IMR-90 (cell line): ENCODE measurements at regions not wholly inside any gene's neighbourhood (a gene's known extent, or its start where the extent isn't known, plus 50 kb on each side); places are given as distances from the start of the nearest gene placed in this dataset.

Source experiments
- ATAC-seq: fragments of 200-7000 bp; cut with Tn5 transposase; 2 replicates; pipeline ENCODE4 v1.9.1; 2020; ENCODE audit warnings: low read depth, mild to moderate bottlenecking, moderate library complexity
- BruUV-seq: library from RNA; stranded (reverse); fragments of 400-500 nt; replicated peaks from 2 replicates; lab custom pipeline; 2021; lab: Mats Ljungman, UMichigan
- CTCF ChIA-PET: fragments of 300-600 bp; formaldehyde crosslinking; extraction: SDS; loops from one replicate; lab custom pipeline; 2021; ENCODE audit warnings: antibody characterized with exemption; lab: Yijun Ruan, JAX
- POLR2A ChIA-PET: fragments of 300-600 bp; sonication (Branson Sonifier 250); formaldehyde crosslinking; loops from one replicate; lab custom pipeline; 2022; ENCODE audit warnings: antibody characterized with exemption; ENCODE audit not compliant: unreplicated experiment; lab: Charles Lee
- DNase-seq: peaks from one replicate; pipeline ENCODE4 v3.0.0; 2013
- H2AFZ ChIP-seq: replicated peaks from 2 replicates; pipeline ENCODE3; 2013; ENCODE audit warnings: low read length, mild to moderate bottlenecking; ENCODE audit not compliant: poor library complexity
- H2AK5ac ChIP-seq: 2 replicates; pipeline ENCODE4 v1.6.1; 2013; ENCODE audit warnings: low read depth, low read length, inconsistent platforms
- H2AK9ac ChIP-seq: replicated peaks from 2 replicates; pipeline ENCODE3; 2013; ENCODE audit warnings: mild to moderate bottlenecking, low read depth, low read length, moderate library complexity; ENCODE audit not compliant: poor library complexity
- H2BK120ac ChIP-seq: 2 replicates; pipeline ENCODE4 v1.6.1; 2013; ENCODE audit warnings: low read depth, low read length, inconsistent platforms
- H2BK15ac ChIP-seq: 3 replicates; pipeline ENCODE4 v1.6.1; 2013; ENCODE audit warnings: low read depth, low read length, inconsistent platforms
- H2BK20ac ChIP-seq: 2 replicates; pipeline ENCODE4 v1.6.1; 2013; ENCODE audit warnings: low read depth, mild to moderate bottlenecking, inconsistent platforms, low read length, moderate library complexity
- H2BK5ac ChIP-seq: 2 replicates; pipeline ENCODE4 v1.6.1; 2013; ENCODE audit warnings: mild to moderate bottlenecking, low read depth, low read length, inconsistent platforms; ENCODE audit not compliant: poor library complexity, severe bottlenecking
- H3K14ac ChIP-seq: replicated peaks from 2 replicates; pipeline ENCODE4 v1.6.1; 2013; ENCODE audit warnings: low read depth, low read length, inconsistent platforms
- H3K18ac ChIP-seq: 2 replicates; pipeline ENCODE4 v1.6.1; 2013; ENCODE audit warnings: low read depth, low read length, control low read depth
- H3K23ac ChIP-seq: 2 replicates; pipeline ENCODE4 v1.6.1; 2013; ENCODE audit warnings: low read depth, low read length, inconsistent platforms
- H3K27ac ChIP-seq: 2 replicates; pipeline ENCODE4 v1.5.1; 2013; ENCODE audit warnings: mild to moderate bottlenecking, control low read depth, low read length; ENCODE audit not compliant: insufficient read depth
- H3K27me3 ChIP-seq: 2 replicates; pipeline ENCODE4 v1.6.1; 2013; ENCODE audit warnings: low read length; ENCODE audit not compliant: control insufficient read depth, insufficient read depth
- H3K36me3 ChIP-seq: 2 replicates; pipeline ENCODE4 v1.6.1; 2013; ENCODE audit warnings: low read length, mixed read lengths; ENCODE audit not compliant: control insufficient read depth, insufficient read depth
- H3K4ac ChIP-seq: 2 replicates; pipeline ENCODE4 v1.6.1; 2013; ENCODE audit warnings: low read depth, low read length, inconsistent platforms
- H3K4me1 ChIP-seq: 2 replicates; pipeline ENCODE4 v1.6.1; 2013; ENCODE audit warnings: low read length, mixed read lengths; ENCODE audit not compliant: control insufficient read depth, insufficient read depth
- H3K4me2 ChIP-seq: 2 replicates; pipeline ENCODE4 v1.6.1; 2013; ENCODE audit warnings: low read depth, mild to moderate bottlenecking, control low read depth, low read length, moderate library complexity
- H3K4me3 ChIP-seq: 2 replicates; pipeline ENCODE4 v1.5.1; 2013; ENCODE audit warnings: low read depth, mild to moderate bottlenecking, control low read depth, low read length, moderate library complexity; ENCODE audit not compliant: insufficient read depth
- H3K56ac ChIP-seq: 2 replicates; pipeline ENCODE4 v1.6.1; 2013; ENCODE audit warnings: low read length, inconsistent platforms; ENCODE audit not compliant: insufficient read depth; ENCODE audit errors: extremely low read depth
- H3K79me1 ChIP-seq, 2 experiments: 2 replicates each; pipeline ENCODE4 v1.6.1; 2013; ENCODE audit warnings: low read length in 2 of 2, inconsistent platforms in 1 of 2, low read depth in 1 of 2
- H3K9ac ChIP-seq: 2 replicates; pipeline ENCODE4 v1.6.1; 2013; ENCODE audit warnings: low read depth, low read length, control low read depth
- H3K9me1 ChIP-seq: 2 replicates; pipeline ENCODE4 v1.6.1; 2013; ENCODE audit warnings: low read length, inconsistent platforms; ENCODE audit not compliant: insufficient read depth
- H3K9me3 ChIP-seq: 2 replicates; pipeline ENCODE4 v1.6.1; 2013; ENCODE audit warnings: low read length; ENCODE audit not compliant: control insufficient read depth, insufficient read depth
- H4K20me1 ChIP-seq: 2 replicates; pipeline ENCODE4 v1.6.1; 2013; ENCODE audit warnings: low read length, inconsistent platforms; ENCODE audit not compliant: insufficient read depth
- H4K5ac ChIP-seq: 2 replicates; pipeline ENCODE4 v1.6.1; 2013; ENCODE audit warnings: mild to moderate bottlenecking, low read depth, low read length, control low read depth
- H4K8ac ChIP-seq, 2 experiments: 2 replicates each; pipeline ENCODE4 v1.6.1; 2013; ENCODE audit warnings: low read depth in 2 of 2, low read length in 2 of 2, control low read depth in 1 of 2, inconsistent platforms in 1 of 2
- H4K91ac ChIP-seq: 2 replicates; pipeline ENCODE4 v1.6.1; 2013; ENCODE audit warnings: low read depth, low read length, inconsistent platforms; ENCODE audit not compliant: insufficient read depth
- BHLHE40 ChIP-seq: fragments of 150-350 bp; IDR thresholded peaks from 2 replicates; pipeline ENCODE4 v1.6.1; 2016; ENCODE audit warnings: mild to moderate bottlenecking, low read depth, low read length
- CEBPB ChIP-seq: IDR thresholded peaks from 2 replicates; pipeline ENCODE4 v1.6.1; 2012; ENCODE audit warnings: low read depth, low read length, improper control_type of control experiment
- CHD1 ChIP-seq: IDR thresholded peaks from 2 replicates; pipeline ENCODE4 v1.6.1; 2012; ENCODE audit warnings: low read depth, low read length, improper control_type of control experiment
- FOS ChIP-seq: fragments of 150-350 bp; IDR thresholded peaks from 2 replicates; pipeline ENCODE4 v1.6.1; 2016; ENCODE audit warnings: low read depth, low read length
- MAFK ChIP-seq: IDR thresholded peaks from 2 replicates; pipeline ENCODE4 v1.6.1; 2012; ENCODE audit warnings: low read depth, low read length, improper control_type of control experiment
- MAZ ChIP-seq: IDR thresholded peaks from 2 replicates; pipeline ENCODE4 v1.6.1; 2012; ENCODE audit warnings: low read depth, mild to moderate bottlenecking, low read length, improper control_type of control experiment, moderate library complexity, borderline replicate concordance
- MXI1 ChIP-seq: IDR thresholded peaks from 2 replicates; pipeline ENCODE4 v1.6.1; 2012; ENCODE audit warnings: low read depth, mild to moderate bottlenecking, low read length, moderate library complexity, borderline replicate concordance
- NFE2L2 ChIP-seq: fragments of 150-350 bp; IDR thresholded peaks from 2 replicates; pipeline ENCODE4 v1.6.1; 2016; ENCODE audit warnings: low read depth, mild to moderate bottlenecking, low read length
- POLR2A ChIP-seq: IDR thresholded peaks from 2 replicates; pipeline ENCODE4 v1.6.1; 2012; ENCODE audit warnings: mild to moderate bottlenecking, low read depth, low read length
- RAD21 ChIP-seq: IDR thresholded peaks from 2 replicates; pipeline ENCODE4 v1.6.1; 2012; ENCODE audit warnings: low read length, improper control_type of control experiment
- RCOR1 ChIP-seq: IDR thresholded peaks from 2 replicates; pipeline ENCODE4 v1.6.1; 2012; ENCODE audit warnings: mild to moderate bottlenecking, low read length, improper control_type of control experiment; ENCODE audit not compliant: insufficient replicate concordance
- RFX5 ChIP-seq: IDR thresholded peaks from 2 replicates; pipeline ENCODE4 v1.8.0; 2012; ENCODE audit warnings: low read depth, mild to moderate bottlenecking, low read length, moderate library complexity
- SMC3 ChIP-seq: fragments of 150-350 bp; IDR thresholded peaks from 2 replicates; pipeline ENCODE4 v1.6.1; 2016; ENCODE audit warnings: low read depth, mild to moderate bottlenecking, antibody characterized with exemption, low read length, moderate library complexity
- WGBS, 2 experiments: methylation state at CpG; one replicate each; pipeline versions ENCODE4 v1.1.5 to v1.1.7; 2013; ENCODE audit warnings: missing lambda C conversion rate in 2 of 2; ENCODE audit not compliant: insufficient read length in 1 of 2; ENCODE audit errors: extremely low coverage in 2 of 2; 5-methylcytosine and 5-hydroxymethylcytosine counted together
- dilution Hi-C: fragments of 300-500 bp; cut with HindIII; formaldehyde crosslinking; loops from one replicate; pipeline ENCODE4 v1.14.3; 2018; ENCODE audit warnings: low sequenced_read_pairs; ENCODE audit not compliant: unreplicated experiment
- in situ Hi-C: fragments of 300-500 bp; cut with MboI; formaldehyde crosslinking; loops from 3 replicates; pipeline ENCODE4 v1.14.3; 2019; ENCODE audit warnings: low sequenced_read_pairs, inconsistent platforms, mixed read lengths
- intact Hi-C: fragments of 100-400 bp; cut with micrococcal nuclease; formaldehyde crosslinking; loops from 2 replicates; pipeline ENCODE4 v1.10.0; 2022
- TF ChIP-seq, protein P1 (sequence below): fragments of 150-350 bp; IDR thresholded peaks from 2 replicates; pipeline ENCODE4 v1.6.1; 2017; ENCODE audit warnings: mild to moderate bottlenecking, antibody characterized with exemption, low read length, low read depth
- TF ChIP-seq, protein P2 (sequence below): conservative IDR thresholded peaks from 2 replicates; pipeline ENCODE4 v1.5.1; 2012; ENCODE audit warnings: mild to moderate bottlenecking, low read depth, low read length, improper control_type of control experiment
- TF ChIP-seq, protein P3 (sequence below): fragments of 150-350 bp; IDR thresholded peaks from 2 replicates; pipeline ENCODE4 v1.6.1; 2016; ENCODE audit warnings: low read depth, mild to moderate bottlenecking, low read length, moderate library complexity, borderline replicate concordance

- Histone ChIP-seq H2AFZ (no peak overlapping the region), H3K4me2 (no peak overlapping the region), H3K36me3 (no peaks in the 10 kb centered on the region), H4K5ac (no peak overlapping the region), H3K79me1 (no peaks in the 10 kb centered on the region), H3K27me3 (no peaks in the 10 kb centered on the region), H3K27ac (no peak overlapping the region), H4K20me1 (no peaks in the 10 kb centered on the region), H2BK5ac (no peak overlapping the region), H3K4me3 (no peak overlapping the region), H4K8ac (no peak overlapping the region), H3K9ac (no peak overlapping the region), H3K9me1 (peaks cover 4% of the 10 kb centered on the region; the same call in 1 of the 2 replicates), H2AK9ac (no peak overlapping the region), H3K56ac (no peak overlapping the region), H2BK120ac (no peak overlapping the region), H2BK15ac (no peak overlapping the region), H3K23ac (no peak overlapping the region), H3K4me1 (peaks cover 4% of the 10 kb centered on the region), H3K14ac (no peak overlapping the region), H3K4ac (no peak overlapping the region), H3K9me3 (no peaks in the 10 kb centered on the region), H3K18ac (no peak overlapping the region), H4K91ac (no peak overlapping the region), H2BK20ac (no peak overlapping the region), H2AK5ac (no peak overlapping the region)
- in situ Hi-C loops: no loop called here
- TF ChIP-seq, protein P1, sequence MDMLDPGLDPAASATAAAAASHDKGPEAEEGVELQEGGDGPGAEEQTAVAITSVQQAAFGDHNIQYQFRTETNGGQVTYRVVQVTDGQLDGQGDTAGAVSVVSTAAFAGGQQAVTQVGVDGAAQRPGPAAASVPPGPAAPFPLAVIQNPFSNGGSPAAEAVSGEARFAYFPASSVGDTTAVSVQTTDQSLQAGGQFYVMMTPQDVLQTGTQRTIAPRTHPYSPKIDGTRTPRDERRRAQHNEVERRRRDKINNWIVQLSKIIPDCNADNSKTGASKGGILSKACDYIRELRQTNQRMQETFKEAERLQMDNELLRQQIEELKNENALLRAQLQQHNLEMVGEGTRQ: no peak
- no peak for TF ChIP-seq RAD21
- TF ChIP-seq, protein P2, sequence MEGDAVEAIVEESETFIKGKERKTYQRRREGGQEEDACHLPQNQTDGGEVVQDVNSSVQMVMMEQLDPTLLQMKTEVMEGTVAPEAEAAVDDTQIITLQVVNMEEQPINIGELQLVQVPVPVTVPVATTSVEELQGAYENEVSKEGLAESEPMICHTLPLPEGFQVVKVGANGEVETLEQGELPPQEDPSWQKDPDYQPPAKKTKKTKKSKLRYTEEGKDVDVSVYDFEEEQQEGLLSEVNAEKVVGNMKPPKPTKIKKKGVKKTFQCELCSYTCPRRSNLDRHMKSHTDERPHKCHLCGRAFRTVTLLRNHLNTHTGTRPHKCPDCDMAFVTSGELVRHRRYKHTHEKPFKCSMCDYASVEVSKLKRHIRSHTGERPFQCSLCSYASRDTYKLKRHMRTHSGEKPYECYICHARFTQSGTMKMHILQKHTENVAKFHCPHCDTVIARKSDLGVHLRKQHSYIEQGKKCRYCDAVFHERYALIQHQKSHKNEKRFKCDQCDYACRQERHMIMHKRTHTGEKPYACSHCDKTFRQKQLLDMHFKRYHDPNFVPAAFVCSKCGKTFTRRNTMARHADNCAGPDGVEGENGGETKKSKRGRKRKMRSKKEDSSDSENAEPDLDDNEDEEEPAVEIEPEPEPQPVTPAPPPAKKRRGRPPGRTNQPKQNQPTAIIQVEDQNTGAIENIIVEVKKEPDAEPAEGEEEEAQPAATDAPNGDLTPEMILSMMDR: no peak
- no peak for TF ChIP-seq NFE2L2
- TF ChIP-seq FOS: no peak
- TF ChIP-seq CEBPB: no peak
- TF ChIP-seq RCOR1: no peak
- TF ChIP-seq, protein P3, sequence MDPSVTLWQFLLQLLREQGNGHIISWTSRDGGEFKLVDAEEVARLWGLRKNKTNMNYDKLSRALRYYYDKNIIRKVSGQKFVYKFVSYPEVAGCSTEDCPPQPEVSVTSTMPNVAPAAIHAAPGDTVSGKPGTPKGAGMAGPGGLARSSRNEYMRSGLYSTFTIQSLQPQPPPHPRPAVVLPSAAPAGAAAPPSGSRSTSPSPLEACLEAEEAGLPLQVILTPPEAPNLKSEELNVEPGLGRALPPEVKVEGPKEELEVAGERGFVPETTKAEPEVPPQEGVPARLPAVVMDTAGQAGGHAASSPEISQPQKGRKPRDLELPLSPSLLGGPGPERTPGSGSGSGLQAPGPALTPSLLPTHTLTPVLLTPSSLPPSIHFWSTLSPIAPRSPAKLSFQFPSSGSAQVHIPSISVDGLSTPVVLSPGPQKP: no peak
- no peak for TF ChIP-seq MAZ
- no peak for TF ChIP-seq CHD1
- no peak for TF ChIP-seq POLR2A
- TF ChIP-seq SMC3: no peak
- no peak for TF ChIP-seq MAFK
- no peak for TF ChIP-seq MXI1
- TF ChIP-seq BHLHE40: no peak
- no peak for TF ChIP-seq RFX5
- DNase-seq: no peak
- BruUV-seq: no TSS peak
- dilution Hi-C loops: no loop called here
- CTCF ChIA-PET: no interaction called here
- 64% methylated on average over 1 of the region's 2 CpGs; no CpG with 5 or more reads in 1 of the 2 experiments for WGBS, 2 experiments
- POLR2A ChIA-PET: no interaction called here
- intact Hi-C loops: no loop called here
- ATAC-seq: no peak
Observed at GRCh38 chr21:35768187-35768586, 292.1 kb downstream of the SETD4 start.
